D721Med (cell line): ENCODE measurements at regions not wholly inside any gene's neighbourhood (a gene's known extent, or its start where the extent isn't known, plus 50 kb on each side); places are given as distances from the start of the nearest gene placed in this dataset.
A peak's percentile ranks its signal among the peaks of the same experiment; 100 is the strongest.
"Not testable (repeated sequence)": the region's sequence is repeated elsewhere in the genome, so short reads cannot be mapped to it uniquely, and the experiment has no call there.

Experiments used
- DNase-seq: peaks from one replicate; pipeline ENCODE4 v3.0.0; 2011; ENCODE audit warnings: low spot score; ENCODE audit not compliant: insufficient read length
- FAIRE-seq: peaks from 2 replicates; lab custom pipeline; 2011; peaks lifted over from hg19 to GRCh38; lab: Jason Lieb, UNC
- TF ChIP-seq, protein P1 (sequence below): IDR thresholded peaks from 2 replicates; pipeline ENCODE4 v1.5.1; 2012; ENCODE audit warnings: mild to moderate bottlenecking, control low read depth; ENCODE audit not compliant: insufficient read depth; ENCODE audit errors: missing control alignments

DNA sequence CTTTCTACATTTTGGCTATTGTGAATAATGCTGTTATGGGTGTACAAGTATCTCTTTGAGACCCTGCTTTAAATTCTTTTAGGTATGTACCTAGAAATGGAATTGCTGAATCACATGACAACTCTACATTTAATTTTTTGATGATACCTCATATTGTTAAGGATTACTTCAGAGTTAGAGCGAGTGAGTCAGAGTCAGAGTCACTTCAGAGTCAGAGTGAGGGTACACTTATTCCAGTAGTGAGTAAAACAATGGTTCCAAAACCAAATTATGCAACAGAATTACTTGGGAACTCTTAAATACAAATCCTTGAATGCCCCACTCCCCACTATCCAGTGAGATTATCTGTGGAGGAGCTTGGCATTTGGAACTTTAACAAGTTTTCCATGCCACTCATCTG is 50.3 kb upstream of the SNRK start:
- DNase-seq = no peak
- TF ChIP-seq, protein P1, sequence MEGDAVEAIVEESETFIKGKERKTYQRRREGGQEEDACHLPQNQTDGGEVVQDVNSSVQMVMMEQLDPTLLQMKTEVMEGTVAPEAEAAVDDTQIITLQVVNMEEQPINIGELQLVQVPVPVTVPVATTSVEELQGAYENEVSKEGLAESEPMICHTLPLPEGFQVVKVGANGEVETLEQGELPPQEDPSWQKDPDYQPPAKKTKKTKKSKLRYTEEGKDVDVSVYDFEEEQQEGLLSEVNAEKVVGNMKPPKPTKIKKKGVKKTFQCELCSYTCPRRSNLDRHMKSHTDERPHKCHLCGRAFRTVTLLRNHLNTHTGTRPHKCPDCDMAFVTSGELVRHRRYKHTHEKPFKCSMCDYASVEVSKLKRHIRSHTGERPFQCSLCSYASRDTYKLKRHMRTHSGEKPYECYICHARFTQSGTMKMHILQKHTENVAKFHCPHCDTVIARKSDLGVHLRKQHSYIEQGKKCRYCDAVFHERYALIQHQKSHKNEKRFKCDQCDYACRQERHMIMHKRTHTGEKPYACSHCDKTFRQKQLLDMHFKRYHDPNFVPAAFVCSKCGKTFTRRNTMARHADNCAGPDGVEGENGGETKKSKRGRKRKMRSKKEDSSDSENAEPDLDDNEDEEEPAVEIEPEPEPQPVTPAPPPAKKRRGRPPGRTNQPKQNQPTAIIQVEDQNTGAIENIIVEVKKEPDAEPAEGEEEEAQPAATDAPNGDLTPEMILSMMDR = no peak
- FAIRE-seq = no peak

DNA sequence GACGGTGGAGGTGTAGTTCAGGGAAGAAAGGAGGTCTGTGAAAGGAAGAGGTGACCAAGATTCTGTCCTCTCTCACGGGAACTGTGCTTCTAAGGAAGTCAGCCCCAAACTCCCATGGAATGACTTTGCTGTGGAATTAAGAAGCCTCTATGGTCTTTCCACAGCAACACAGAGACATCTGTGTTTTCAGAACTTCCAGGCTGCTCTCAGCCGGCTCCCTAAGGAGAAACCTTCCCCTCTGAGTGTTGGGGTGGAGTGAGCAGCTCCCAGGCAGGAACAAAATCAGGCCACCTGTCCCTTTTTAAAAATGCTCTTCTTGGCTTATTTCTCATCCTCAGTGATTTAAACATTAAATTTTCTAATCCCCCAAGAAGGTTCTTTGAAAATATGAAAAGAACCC is 53.3 kb upstream of the SNRK start:
- FAIRE-seq (no peak), DNase-seq (no peak)
- TF ChIP-seq, protein P1 = no peak

DNA sequence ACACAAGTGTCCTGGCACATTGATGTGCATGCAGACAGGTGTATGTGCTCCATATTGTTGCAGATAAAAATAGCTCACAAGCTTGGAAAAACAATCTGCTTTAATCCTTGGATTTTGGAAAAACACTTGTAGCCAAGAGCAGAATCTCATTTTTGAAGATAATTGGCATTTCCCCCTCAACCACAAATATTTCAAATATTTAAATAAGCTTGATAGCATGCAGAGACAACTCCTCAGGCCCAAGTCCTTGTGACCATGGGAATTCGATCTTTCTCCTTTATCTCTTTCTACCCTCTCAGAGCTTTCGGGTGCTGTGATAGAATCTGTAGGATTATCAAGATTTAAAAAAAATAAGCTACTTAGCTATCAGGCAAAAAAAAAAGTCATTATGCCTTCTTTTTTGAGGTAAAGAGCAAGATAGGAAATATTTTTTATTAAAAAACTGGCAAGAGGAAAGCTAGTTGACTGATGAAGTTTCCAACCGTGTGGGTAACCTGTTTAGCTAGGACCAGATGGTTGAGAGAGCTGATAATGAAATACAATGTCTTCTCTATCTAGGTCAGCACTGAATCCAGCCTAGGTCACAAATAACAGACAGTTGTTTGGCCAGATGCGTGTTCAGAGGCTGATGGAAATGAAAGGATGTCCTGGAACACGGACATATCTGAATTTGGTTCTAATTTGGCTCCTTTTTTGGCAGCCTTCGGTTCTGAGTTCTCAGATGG is 54.9 kb upstream of the SNRK start:
- DNase-seq = no peak
- TF ChIP-seq, protein P1 = no peak
- peak; percentile 55 for FAIRE-seq

DNA sequence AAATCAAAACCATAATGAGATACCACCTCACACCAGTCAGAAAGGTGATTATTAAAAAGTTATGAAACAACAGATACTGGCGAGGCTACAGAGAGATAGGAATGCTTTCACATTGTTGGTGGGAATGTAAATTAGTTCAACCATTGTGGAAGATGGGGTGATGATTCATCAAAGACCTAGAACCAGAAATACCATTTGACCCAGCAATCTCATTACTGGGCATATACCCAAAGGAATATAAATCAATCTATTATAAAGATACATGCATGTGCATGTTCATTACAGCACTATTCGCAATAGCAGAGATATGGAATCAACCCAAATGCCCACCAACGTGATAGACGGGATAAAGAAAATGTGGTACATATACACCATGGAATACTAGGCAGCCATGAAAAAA is 56.5 kb upstream of the SNRK start:
- not testable (repeated sequence) for DNase-seq, FAIRE-seq

DNA sequence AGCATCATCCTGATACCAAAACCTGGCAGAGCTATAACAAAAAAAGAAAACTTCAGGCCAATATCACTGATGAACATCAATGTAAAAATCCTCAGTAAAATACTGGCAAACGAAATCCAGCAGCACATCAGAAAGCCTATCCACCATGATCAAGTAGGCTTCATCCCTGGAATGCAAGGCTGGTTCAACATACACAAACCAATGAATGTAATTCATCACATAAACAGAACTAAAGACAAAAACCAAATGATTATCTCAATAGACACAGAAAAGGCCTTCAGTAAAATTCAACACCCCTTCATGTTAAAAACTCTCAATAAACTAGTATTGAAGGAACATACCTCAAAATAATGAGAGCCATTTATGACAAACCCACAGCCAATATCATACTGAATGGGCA is 58.7 kb upstream of the SNRK start:
- FAIRE-seq, DNase-seq: not testable (repeated sequence)

DNA sequence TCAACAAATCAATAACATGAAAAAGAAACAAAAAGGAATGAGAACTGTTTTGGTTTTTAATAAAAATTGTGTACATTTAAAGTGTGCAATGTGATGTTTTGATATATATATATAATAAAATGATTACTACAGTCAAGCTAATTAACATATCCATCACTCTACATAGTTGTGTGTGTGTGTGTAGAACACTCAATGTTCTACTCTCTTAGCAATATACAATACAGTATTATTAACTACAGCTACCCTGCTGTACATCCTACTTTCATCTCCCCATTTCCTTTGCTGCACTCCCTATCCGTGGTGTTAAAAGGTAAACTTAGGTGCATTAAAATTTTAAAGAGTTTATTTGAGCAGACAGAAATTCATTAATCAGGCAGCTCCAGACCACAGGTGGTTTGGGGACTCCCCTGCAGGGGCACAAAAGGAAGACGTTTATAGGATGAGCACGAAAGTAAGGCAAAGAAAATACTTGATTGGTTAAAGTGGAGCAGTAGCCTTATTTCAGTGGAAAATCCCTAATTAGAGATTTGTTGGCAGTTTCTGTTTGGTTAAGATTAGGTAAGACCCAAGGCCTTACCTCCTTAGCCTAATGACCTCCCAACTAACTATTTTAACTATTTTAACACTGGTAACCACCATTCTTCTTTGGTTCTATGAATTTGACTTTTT is 61.8 kb upstream of the SNRK start:
- DNase-seq = no peak
- FAIRE-seq = no peak
- TF ChIP-seq, protein P1 = no peak

DNA sequence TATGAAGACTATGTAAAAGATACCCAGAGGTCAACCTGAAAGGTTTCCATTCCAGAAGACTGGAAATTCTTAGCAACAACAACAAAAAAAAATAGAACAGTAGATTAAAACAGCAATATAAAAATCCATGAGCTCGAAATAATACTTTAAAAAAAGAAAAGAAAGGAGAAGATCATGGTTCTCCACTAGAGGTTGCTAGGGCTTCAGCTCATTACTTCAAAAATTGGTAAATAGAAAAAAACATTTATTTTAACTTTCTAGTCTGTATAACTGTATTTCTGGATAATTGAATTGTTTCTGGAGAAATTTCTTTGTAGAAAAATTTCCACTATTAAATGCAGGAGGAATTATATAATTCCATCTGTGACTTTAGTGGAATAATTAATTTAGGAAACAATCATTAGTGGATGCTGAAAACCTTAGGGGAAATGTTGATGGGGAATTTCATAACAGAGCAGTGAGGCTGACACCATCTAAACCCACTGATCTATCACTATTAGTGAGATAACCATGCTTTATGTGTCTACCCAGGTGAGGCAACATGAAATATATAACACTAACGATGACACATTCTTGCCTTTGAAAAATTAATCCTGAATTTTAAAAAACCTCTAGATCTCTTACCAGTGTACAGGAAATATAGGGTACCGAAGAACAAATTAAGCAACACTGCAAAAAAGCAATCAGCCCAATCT is 62.5 kb upstream of the SNRK start:
- FAIRE-seq = no peak
- TF ChIP-seq, protein P1 = no peak
- DNase-seq = no peak

DNA sequence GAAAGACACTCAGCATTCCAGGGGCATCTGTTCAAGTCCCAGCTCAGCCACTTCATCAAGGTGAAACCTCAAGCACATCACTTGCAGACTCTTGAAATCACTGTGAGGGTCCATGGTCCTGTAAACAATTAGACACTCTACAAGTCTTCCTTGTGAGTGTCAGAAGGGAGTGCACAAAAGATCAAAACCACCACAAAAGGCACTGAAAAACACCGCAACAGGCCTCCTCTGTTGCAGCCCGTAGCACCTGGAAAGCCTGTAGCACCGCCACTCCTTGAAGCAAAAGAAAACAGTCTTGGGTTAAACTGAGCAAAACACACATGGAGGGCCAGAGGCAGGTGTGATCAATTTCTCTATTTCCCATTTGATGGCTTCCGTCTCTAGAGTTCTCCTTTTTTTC is 63.8 kb upstream of the SNRK start:
- DNase-seq (no peak), FAIRE-seq (no peak)
- TF ChIP-seq, protein P1 = no peak
